Right forelimb (tissue), 1 donor: ENCODE measurements at regions not wholly inside any gene's neighbourhood (a gene's known extent, or its start where the extent isn't known, plus 50 kb on each side); places are given as distances from the start of the nearest gene placed in this dataset.
"Not testable (repeated sequence)": the region's sequence is repeated elsewhere in the genome, so short reads cannot be mapped to it uniquely, and the experiment has no call there.

Source experiments
- DNase-seq: peaks from one replicate; pipeline ENCODE4 v3.0.0-alpha.2; 2018

- DNase-seq = not testable (repeated sequence)
These were observed 69.4 kb upstream of the SLC25A33 start for GRCh38 chr1:9469882-9470281.

GRCh38 chr1:9471679-9472078 lies 67.6 kb upstream of the SLC25A33 start:
- DNase-seq = no peak

GRCh38 chr1:9472386-9473031 lies 66.8 kb upstream of the SLC25A33 start:
- DNase-seq = no peak

- peak; percentile 77 for DNase-seq
These were observed 66.0 kb upstream of the SLC25A33 start for GRCh38 chr1:9473032-9473807.

GRCh38 chr1:9475061-9475627 lies 64.1 kb upstream of the SLC25A33 start:
- DNase-seq = no peak

- DNase-seq = peak; percentile 5
These were observed 62.3 kb upstream of the SLC25A33 start for GRCh38 chr1:9476790-9477463.

GRCh38 chr1:9477535-9477934 lies 61.7 kb upstream of the SLC25A33 start:
- no peak for DNase-seq

- DNase-seq = no peak
These were observed 61.2 kb upstream of the SLC25A33 start for GRCh38 chr1:9478021-9478420.

GRCh38 chr1:9481048-9481447 lies 58.2 kb upstream of the SLC25A33 start:
- no peak for DNase-seq

- no peak for DNase-seq
These were observed 56.9 kb upstream of the SLC25A33 start for GRCh38 chr1:9482403-9482802.

- DNase-seq = no peak
These were observed 56.3 kb upstream of the SLC25A33 start for GRCh38 chr1:9482816-9483572.

GRCh38 chr1:9486466-9487140 lies 52.7 kb upstream of the SLC25A33 start:
- no peak for DNase-seq
